Stomach (tissue), 8 donors: ENCODE measurements at regions not wholly inside any gene's neighbourhood (a gene's known extent, or its start where the extent isn't known, plus 50 kb on each side); places are given as distances from the start of the nearest gene placed in this dataset.
"Not testable (repeated sequence)": the region's sequence is repeated elsewhere in the genome, so short reads cannot be mapped to it uniquely, and the experiment has no call there.

Experiments used
- DNase-seq, 2 donors: peaks; one replicate each; pipeline versions ENCODE4 v3.0.0 to v3.0.0-alpha.2; 2013 to 2019
- H3K27ac ChIP-seq, 5 donors: fragments of 200-600 bp in 4 of 5; sonication (generic) in 4 of 5; one replicate each; pipeline ENCODE4 v1.5.1; 2013 to 2019; ENCODE audit warnings: mild to moderate bottlenecking in 1 of 5, moderate library complexity in 1 of 5
- H3K27me3 ChIP-seq, 3 donors: fragments of 200-600 bp; sonication (generic); one replicate each; pipeline ENCODE4 v1.5.1; 2017 to 2019; ENCODE audit warnings: mixed run types in 1 of 3
- H3K36me3 ChIP-seq, 4 donors: fragments of 200-600 bp; sonication (generic); 1 replicate in 3 of 4; 2 replicates in 1 of 4; pipeline ENCODE4 v1.5.1; 2016 to 2019
- H3K4me1 ChIP-seq, 4 donors: fragments of 200-600 bp; sonication (generic); one replicate each; pipeline ENCODE4 v1.5.1; 2016 to 2019
- H3K4me3 ChIP-seq, 4 donors: fragments of 200-600 bp; sonication (generic) in 3 of 4; one replicate each; pipeline ENCODE4 v1.5.1; 2016 to 2019; ENCODE audit warnings: mild to moderate bottlenecking in 1 of 4
- H3K9me3 ChIP-seq, 4 donors: fragments of 200-600 bp; sonication (generic); one replicate each; pipeline ENCODE4 v1.5.1; 2016 to 2019
- CTCF ChIP-seq, 7 experiments: fragments of 450-650 bp in 4 of 7; fragments of 200-600 bp in 3 of 7; sonication (generic) in 3 of 7; IDR thresholded peaks; one replicate each; pipeline ENCODE4 v1.5.1; 2016 to 2019; ENCODE audit warnings: antibody characterized with exemption in 7 of 7, control low read depth in 2 of 7, mild to moderate bottlenecking in 1 of 7
- EP300 ChIP-seq: sonication (generic); formaldehyde crosslinking; IDR thresholded peaks from one replicate; pipeline ENCODE4 v1.6.1; 2017; ENCODE audit warnings: antibody characterized with exemption
- POLR2A ChIP-seq, 4 donors: fragments of 450-650 bp; IDR thresholded peaks; one replicate each; pipeline ENCODE4 v1.6.1; 2016; ENCODE audit warnings: antibody characterized with exemption in 4 of 4, control low read depth in 2 of 4, mild to moderate bottlenecking in 1 of 4, moderate library complexity in 1 of 4
- POLR2AphosphoS5 ChIP-seq, 3 donors: sonication (generic); formaldehyde crosslinking; IDR thresholded peaks; one replicate each; pipeline ENCODE4 v1.6.1; 2016; ENCODE audit warnings: antibody characterized with exemption in 3 of 3
- WGBS, 5 donors: extraction: QIAGEN DNeasy Blood & Tissue Kit in 3 of 5; methylation state at CpG; one replicate each; pipeline versions ENCODE4 v1.1.5 to v1.1.7; 2013 to 2018; 5-methylcytosine and 5-hydroxymethylcytosine counted together
- intact Hi-C: fragments of 100-400 bp; cut with DNase I; formaldehyde crosslinking; loops from one replicate; pipeline ENCODE4 v1.15.1; 2023; ENCODE audit warnings: low total_unique reads
- donor health status: healthy with polysubstance abuse.
- donor health status: Bipolar disorder and iron deficiency.
- donor health status: healthy.

GRCh38 chr6:141753180-141753579 lies 379.5 kb upstream of the GJE1 start:
- intact Hi-C loops: no loop called here
- WGBS, 5 donors: 70 to 82% (median 75%) methylated on average over 3 of the region's 3 CpGs
- TF ChIP-seq POLR2A (IDR thresholded peaks at IDR 0.05) (no peak), POLR2AphosphoS5 (IDR thresholded peaks at IDR 0.05) (no peak), CTCF (IDR thresholded peaks at IDR 0.05) (no peak), EP300 (no peak)

DNA sequence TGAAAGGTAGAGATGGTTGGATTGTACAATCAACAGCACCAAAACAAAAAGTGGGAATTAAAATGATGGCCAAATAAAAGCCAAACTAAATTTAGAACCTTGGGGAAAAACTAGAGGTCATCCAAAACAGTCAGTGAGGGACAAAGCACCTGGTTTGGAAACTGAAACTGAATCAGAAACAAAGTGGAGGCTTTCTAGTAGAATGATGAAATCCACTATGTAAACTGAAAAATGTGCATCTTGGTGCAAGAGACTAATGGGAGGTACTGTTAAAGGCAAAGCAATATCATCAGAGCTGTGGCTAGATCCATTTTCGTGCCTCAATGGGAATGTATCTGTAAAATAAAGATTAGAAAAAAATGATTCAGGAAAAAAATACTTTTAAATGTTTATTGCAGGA lies 380.0 kb upstream of the GJE1 start:
- H3K4me1 ChIP-seq: no peaks in the 10 kb centered on the region
- H3K36me3 ChIP-seq: no peaks in the 10 kb centered on the region
- no peaks in the 10 kb centered on the region for H3K27me3 ChIP-seq
- no peak overlapping the region for H3K4me3 ChIP-seq
- TF ChIP-seq POLR2A (IDR thresholded peaks at IDR 0.05) (no peak), CTCF (IDR thresholded peaks at IDR 0.05) (no peak)
- H3K27ac ChIP-seq: no peak overlapping the region
- 67 to 79% (median 71%) methylated on average over 1 of the region's 1 CpG for WGBS, 5 donors
- intact Hi-C loops: no loop called here
- DNase-seq: no peak
- H3K9me3 ChIP-seq: no peaks in the 10 kb centered on the region

More at GRCh38 chr6:141753180-141753579, 379.5 kb upstream of the GJE1 start:
- Histone ChIP-seq H3K4me1 (no peaks in the 10 kb centered on the region), H3K27ac (no peak overlapping the region), H3K9me3 (no peaks in the 10 kb centered on the region), H3K4me3 (no peak overlapping the region), H3K36me3 (no peaks in the 10 kb centered on the region), H3K27me3 (no peaks in the 10 kb centered on the region)
- DNase-seq: no peak

DNA sequence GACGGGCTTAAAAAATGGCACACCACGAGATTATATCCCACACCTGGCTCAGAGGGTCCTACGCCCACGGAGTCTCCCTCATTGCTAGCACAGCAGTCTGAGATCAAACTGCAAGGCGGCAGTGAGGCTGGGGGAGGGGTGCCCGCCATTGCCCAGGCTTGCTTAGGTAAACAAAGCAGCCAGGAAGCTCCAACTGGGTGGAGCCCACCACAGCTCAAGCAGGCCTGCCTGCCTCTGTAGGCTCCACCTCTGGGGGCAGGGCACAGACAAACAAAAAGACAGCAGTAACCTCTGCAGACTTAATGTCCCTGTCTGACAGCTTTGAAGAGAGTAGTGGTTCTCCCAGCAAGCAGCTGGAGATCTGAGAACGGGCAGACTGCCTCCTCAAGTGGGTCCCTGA lies 386.4 kb upstream of the GJE1 start:
- H3K27me3 ChIP-seq, intact Hi-C loops, H3K36me3 ChIP-seq, DNase-seq, H3K27ac ChIP-seq, H3K4me1 ChIP-seq, H3K9me3 ChIP-seq, H3K4me3 ChIP-seq: not testable (repeated sequence)
- WGBS, 5 donors: 62 to 88% (median 73%) methylated on average over 6 to 7 of the region's 7 CpGs

- peak in 1 of 2 donors; percentile 6 for DNase-seq
- Histone ChIP-seq H3K4me1 (no peaks in the 10 kb centered on the region), H3K4me3 (no peak overlapping the region), H3K27ac (no peak overlapping the region), H3K9me3 (peaks cover 0 to 9% (median 0%) of the 10 kb centered on the region in 4 donors), H3K27me3 (no peaks in the 10 kb centered on the region), H3K36me3 (no peaks in the 10 kb centered on the region)
- 50 to 60% (median 59%) methylated on average over 3 of the region's 3 CpGs for WGBS, 5 donors
- intact Hi-C loops: no loop called here
- TF ChIP-seq POLR2A (IDR thresholded peaks at IDR 0.05): no peak
- TF ChIP-seq CTCF (IDR thresholded peaks at IDR 0.05): no peak
- no peak for TF ChIP-seq POLR2AphosphoS5 (IDR thresholded peaks at IDR 0.05)
- no peak for TF ChIP-seq EP300
Measured at GRCh38 chr6:141744971-141745370, 387.8 kb upstream of the GJE1 start.

GRCh38 chr6:141744194-141744925 lies 388.4 kb upstream of the GJE1 start:
- Histone ChIP-seq H3K27ac (no peak overlapping the region), H3K4me3 (no peak overlapping the region), H3K4me1 (no peaks in the 10 kb centered on the region), H3K27me3 (no peaks in the 10 kb centered on the region), H3K9me3 (peaks cover 0 to 9% (median 0%) of the 10 kb centered on the region in 4 donors), H3K36me3 (no peaks in the 10 kb centered on the region)
- TF ChIP-seq POLR2AphosphoS5 (IDR thresholded peaks at IDR 0.05): no peak
- no peak for TF ChIP-seq POLR2A (IDR thresholded peaks at IDR 0.05)
- no peak for TF ChIP-seq EP300
- TF ChIP-seq CTCF (IDR thresholded peaks at IDR 0.05): no peak
- DNase-seq: no peak
- intact Hi-C loops: no loop called here
- 66 to 93% (median 78%) methylated on average over 2 of the region's 2 CpGs for WGBS, 5 donors
